HG02798 (cell line): ENCODE measurements at regions not wholly inside any gene's neighbourhood (a gene's known extent, or its start where the extent isn't known, plus 50 kb on each side); places are given as distances from the start of the nearest gene placed in this dataset.

Experiments used
- ATAC-seq: cut with Tn5 transposase; IDR thresholded peaks from one replicate; pipeline ENCODE4 v1.9.1; 2021; ENCODE audit warnings: mild to moderate bottlenecking; ENCODE audit not compliant: unreplicated experiment, poor library complexity

DNA sequence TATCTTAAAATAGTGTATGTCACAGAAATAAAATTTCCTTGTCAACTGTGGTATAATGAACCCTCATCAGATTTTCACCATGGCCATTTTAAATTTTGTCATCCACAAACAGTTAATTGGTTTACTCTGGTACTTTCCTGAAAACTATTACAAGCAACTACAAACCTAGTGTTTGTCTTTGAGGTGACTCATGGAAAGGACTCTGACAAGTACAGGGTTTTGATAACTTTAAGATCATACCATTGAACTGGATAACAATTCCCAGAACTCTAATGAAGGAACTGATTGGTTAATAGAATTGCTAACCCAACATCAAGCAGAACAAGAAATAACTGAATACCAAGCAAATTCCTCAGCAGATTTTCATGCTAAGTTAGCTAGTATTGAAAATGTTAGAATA is 237.7 kb upstream of the IPO5 start:
- no peak for ATAC-seq

DNA sequence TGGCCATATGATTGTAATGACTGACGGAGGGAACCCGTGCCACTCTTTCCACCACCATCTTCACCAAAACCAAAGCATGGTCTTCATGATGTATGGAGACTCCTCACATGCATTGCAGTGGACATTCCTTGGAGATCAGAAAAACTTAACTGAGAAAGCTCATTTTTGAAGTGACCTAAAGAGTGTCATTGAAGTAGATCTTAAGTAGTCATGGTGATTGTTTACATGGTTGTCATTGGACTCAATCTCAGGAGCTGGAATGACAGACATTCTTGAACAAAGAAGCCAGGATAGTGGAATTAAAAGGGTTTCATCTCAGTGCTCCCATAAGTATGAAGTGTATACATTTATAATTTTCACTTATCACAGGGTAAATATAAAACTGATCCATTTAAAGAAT is 236.7 kb upstream of the IPO5 start:
- ATAC-seq = no peak

- ATAC-seq = no peak
Observed at GRCh38 chr13:97719736-97720135, 233.7 kb upstream of the IPO5 start.

DNA sequence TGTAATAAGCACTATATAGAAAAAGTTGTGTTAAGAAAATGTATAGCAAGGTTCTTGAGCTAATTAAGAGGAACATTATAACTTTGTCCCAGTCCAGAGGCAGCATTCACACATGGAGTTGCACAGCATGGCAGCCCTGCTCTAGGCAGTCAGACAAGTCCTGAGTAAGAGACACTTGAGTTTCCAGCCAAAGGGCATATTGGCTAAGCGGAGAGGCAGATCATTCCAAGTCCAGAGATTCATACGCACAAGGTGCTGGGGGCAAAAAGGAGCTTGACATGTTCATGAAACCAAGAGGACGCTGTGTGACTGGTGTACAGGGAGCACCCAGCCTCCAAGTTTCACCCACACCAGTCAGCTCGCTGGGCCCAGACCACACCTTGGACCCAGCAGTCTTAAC is 232.6 kb upstream of the IPO5 start:
- ATAC-seq = no peak

DNA sequence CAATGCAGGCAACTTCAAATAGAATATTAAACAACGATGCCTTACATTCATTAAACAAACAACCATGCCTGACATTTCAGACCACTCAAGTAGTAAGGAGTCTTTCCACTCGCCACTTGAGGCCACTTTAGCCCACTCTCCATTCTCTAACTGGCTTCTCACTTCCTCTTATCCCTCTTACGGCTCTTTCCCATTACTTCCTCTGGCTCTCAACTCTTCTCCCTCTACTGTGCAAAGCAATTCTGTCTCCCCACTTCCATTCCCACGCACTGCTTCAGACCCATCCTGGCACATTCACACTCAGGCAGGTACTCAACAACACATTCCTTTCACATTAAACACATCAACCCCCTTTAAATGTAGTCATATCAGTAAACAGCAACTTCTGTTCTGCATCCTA is 229.8 kb upstream of the IPO5 start:
- no peak for ATAC-seq

DNA sequence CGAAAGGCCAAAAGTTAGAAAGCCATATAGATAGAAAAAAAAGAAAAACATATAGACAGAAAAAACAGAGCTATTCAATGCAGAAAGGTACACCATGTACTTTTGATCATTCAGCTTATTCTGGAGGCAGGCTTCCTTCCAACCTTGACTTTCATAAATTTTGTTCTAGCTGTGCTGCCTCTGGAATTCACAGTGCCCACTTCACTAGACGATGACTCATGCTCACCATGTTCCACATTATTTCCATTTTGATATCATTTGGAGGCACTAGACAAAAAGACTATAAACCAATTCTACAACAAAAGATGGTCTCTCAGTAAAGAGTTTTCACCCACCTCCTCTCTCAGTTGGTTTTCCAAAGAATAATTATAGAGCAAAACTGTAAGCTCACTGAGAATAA is 229.0 kb upstream of the IPO5 start:
- ATAC-seq = no peak

DNA sequence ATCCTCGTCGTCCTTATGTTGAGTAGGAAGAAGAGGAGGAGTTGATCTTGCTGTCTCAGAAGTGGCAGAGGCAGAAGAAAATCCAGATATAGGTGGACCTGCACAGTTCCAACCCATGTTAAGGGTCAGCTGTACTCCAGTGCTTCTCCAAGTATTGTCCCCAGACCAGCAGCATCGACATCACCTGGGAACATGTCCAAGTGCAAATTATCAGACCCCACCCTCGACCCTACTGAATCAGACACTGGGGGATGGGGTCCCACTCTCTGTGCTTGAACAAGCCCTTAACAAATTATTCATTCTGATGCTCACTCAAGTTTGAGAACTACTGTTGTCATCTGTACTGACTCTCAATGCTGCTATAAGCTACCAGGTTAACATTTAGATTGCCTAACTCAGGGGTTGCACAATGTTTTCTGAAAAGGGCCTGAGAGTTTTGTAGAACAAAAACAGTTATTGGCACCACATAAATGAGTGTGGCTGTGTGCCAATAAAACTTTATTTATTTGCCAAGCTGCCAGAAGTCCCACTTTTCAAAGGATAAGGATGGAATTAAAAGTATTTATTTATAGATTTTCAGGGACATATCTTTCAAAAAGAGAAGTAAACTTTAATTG is 226.7 kb upstream of the IPO5 start:
- no peak for ATAC-seq

- no peak for ATAC-seq
Observed at GRCh38 chr13:97727991-97728390, 225.5 kb upstream of the IPO5 start.

- no peak for ATAC-seq
Observed at GRCh38 chr13:97736436-97736835, 217.0 kb upstream of the IPO5 start.

- no peak for ATAC-seq
Observed at GRCh38 chr13:97742084-97742483, 211.4 kb upstream of the IPO5 start.

GRCh38 chr13:97743938-97744337 is 209.5 kb upstream of the IPO5 start:
- ATAC-seq = no peak

DNA sequence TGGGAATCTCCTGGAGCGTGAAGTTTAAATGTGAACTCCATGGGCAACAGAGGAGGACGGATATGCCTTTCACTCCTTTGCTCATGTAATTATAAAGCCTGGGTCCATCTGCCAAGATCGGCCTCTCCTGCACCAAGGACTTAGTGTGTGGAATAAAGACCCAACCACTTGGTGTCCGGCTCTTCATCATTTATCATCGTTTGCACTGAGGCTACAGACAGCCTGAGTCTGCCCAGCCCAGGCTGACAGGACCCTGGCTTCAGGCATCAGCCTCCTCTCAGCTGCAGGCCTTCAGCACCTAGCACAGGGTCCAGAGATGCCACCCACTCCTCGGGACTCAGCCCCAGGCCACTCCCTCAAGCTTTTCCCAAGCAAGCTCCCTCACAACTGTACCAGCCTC is 206.8 kb upstream of the IPO5 start:
- no peak for ATAC-seq

GRCh38 chr13:97749174-97749573 is 204.3 kb upstream of the IPO5 start:
- no peak for ATAC-seq

DNA sequence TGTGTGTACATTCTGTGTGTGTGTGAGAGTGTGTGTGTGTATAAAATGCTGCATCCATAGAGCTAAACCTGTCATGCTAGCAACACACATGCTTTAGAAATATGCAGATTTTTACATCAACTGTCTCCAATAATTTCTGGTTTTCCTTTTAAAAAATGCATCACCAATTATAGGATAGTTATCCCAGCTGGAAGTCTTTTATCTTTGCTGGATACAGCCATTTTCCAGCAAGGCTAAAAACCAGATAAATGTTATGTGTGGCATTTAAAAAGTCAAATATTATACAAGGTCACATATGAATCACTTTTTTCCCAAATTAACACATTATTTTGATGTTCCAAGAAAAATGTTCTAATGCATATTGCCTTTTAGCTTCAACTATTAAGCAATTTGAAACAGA is 202.0 kb upstream of the IPO5 start:
- no peak for ATAC-seq

GRCh38 chr13:97752961-97753668 is 200.4 kb upstream of the IPO5 start:
- no peak for ATAC-seq

GRCh38 chr13:97753942-97754670 is 199.4 kb upstream of the IPO5 start:
- no peak for ATAC-seq

GRCh38 chr13:97757807-97758206 is 195.7 kb upstream of the IPO5 start:
- ATAC-seq = no peak

GRCh38 chr13:97758317-97758716 is 195.2 kb upstream of the IPO5 start:
- ATAC-seq = no peak

GRCh38 chr13:97761796-97762540 is 191.5 kb upstream of the IPO5 start:
- no peak for ATAC-seq

DNA sequence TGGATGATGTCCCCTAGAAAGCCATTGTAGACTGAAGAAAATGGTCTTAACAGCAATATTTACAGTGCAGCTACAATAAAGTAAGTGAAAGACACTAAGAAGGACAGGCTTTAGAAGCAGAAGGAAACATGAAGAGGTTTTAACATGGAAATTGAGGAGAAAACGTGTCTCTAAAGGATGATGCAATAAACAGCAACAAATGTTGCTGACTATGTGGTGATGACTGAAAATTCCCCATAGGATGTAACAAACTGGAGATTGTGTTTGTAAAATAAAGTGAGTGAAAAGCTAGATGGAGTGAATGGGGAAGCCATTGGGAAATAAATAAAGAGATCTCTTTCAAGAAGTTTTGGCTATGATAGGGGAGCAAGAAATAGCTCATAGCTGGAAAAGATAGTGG is 186.7 kb upstream of the IPO5 start:
- no peak for ATAC-seq

DNA sequence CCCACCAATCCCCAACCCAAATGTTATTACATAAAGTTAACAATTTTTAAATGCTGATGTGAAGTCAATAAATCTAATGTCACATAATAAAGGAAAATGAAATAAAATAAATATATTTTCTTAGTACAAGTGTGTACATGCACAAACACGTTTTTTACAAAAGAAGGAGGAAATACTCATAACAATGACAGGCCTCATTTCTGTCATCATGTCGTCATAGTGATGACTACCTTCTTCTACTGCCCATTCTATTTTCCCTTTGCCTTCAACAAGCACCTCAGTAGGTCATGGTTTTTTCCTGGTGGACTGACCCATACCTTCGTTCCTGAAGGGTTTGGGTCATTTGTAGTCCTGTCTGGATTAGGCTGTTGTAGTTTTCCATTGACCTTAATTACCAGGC is 185.3 kb upstream of the IPO5 start:
- no peak for ATAC-seq
